ENCODE measurements at regions not wholly inside any gene's neighbourhood (a gene's known extent, or its start where the extent isn't known, plus 50 kb on each side); places are given as distances from the start of the nearest gene placed in this dataset.

DNA sequence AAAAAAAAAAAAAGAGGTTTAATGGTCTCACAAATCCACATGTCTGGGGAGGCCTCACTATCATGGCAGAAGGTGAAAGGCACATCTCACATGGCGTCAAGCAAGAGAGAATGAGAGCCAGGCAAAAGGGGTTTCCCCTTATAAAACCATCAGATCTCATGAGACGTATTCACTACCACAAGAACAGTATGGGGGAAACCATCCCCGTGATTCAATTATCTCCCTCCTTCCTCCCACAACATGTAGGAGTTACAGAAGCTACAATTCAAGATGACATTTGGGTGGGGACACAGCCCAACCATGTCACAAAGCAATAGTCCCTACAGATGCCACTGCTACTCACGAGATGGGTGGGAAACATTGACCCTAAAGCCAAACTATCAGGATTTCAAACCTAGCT, 392.7 kb upstream of the ID2 start:
- ChIA-PET POLR2A (ENCODE audit: low non-redundant PET) (no interaction called here), CTCF (no interaction called here)
- Histone ChIP-seq H3K27me3 (replicated peaks; ENCODE audit: insufficient read depth, low read depth, low read length, poor library complexity) (no peaks in the 10 kb centered on the region), H3K4me3 (ENCODE audit: low read depth, low read length, poor library complexity, severe bottlenecking) (no peak overlapping the region), H3K27ac (ENCODE audit: low read depth, low read length, poor library complexity, severe bottlenecking) (no peak overlapping the region), H3K9me3 (ENCODE audit: low read depth, low read length, poor library complexity, severe bottlenecking) (no peaks in the 10 kb centered on the region), H3K4me1 (ENCODE audit: insufficient read depth, low read length, poor library complexity, severe bottlenecking) (no peaks in the 10 kb centered on the region), H3K36me3 (ENCODE audit: insufficient read depth, low read length, poor library complexity, severe bottlenecking) (no peaks in the 10 kb centered on the region)
- no peak for TF ChIP-seq EZH2 (IDR thresholded peaks at IDR 0.05; ENCODE audit: borderline replicate concordance, low read depth, low read length, poor library complexity, severe bottlenecking)
- TF ChIP-seq, protein P1, sequence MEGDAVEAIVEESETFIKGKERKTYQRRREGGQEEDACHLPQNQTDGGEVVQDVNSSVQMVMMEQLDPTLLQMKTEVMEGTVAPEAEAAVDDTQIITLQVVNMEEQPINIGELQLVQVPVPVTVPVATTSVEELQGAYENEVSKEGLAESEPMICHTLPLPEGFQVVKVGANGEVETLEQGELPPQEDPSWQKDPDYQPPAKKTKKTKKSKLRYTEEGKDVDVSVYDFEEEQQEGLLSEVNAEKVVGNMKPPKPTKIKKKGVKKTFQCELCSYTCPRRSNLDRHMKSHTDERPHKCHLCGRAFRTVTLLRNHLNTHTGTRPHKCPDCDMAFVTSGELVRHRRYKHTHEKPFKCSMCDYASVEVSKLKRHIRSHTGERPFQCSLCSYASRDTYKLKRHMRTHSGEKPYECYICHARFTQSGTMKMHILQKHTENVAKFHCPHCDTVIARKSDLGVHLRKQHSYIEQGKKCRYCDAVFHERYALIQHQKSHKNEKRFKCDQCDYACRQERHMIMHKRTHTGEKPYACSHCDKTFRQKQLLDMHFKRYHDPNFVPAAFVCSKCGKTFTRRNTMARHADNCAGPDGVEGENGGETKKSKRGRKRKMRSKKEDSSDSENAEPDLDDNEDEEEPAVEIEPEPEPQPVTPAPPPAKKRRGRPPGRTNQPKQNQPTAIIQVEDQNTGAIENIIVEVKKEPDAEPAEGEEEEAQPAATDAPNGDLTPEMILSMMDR (conservative IDR thresholded peaks at IDR 0.05; ENCODE audit: low read depth, low read length): no peak
- intact Hi-C loops (cut with micrococcal nuclease; ENCODE audit: unreplicated experiment): no loop called here
- no peak for DNase-seq (ENCODE audit: low spot score)
- BruUV-seq (replicated peaks): no TSS peak

GRCh38 chr2:8290771-8291352, 391.0 kb upstream of the ID2 start:
- no peak for DNase-seq (ENCODE audit: low spot score)
- ChIA-PET CTCF (no interaction called here), POLR2A (ENCODE audit: low non-redundant PET) (no interaction called here)
- H3K9me3 ChIP-seq (ENCODE audit: low read depth, low read length, poor library complexity, severe bottlenecking): no peaks in the 10 kb centered on the region
- TF ChIP-seq, protein P1 (conservative IDR thresholded peaks at IDR 0.05; ENCODE audit: low read depth, low read length): no peak
- TF ChIP-seq EZH2 (IDR thresholded peaks at IDR 0.05; ENCODE audit: borderline replicate concordance, low read depth, low read length, poor library complexity, severe bottlenecking): no peak
- no peaks in the 10 kb centered on the region for H3K27me3 ChIP-seq (replicated peaks; ENCODE audit: insufficient read depth, low read depth, low read length, poor library complexity)
- no peak overlapping the region for H3K27ac ChIP-seq (ENCODE audit: low read depth, low read length, poor library complexity, severe bottlenecking)
- no peaks in the 10 kb centered on the region for H3K4me1 ChIP-seq (ENCODE audit: insufficient read depth, low read length, poor library complexity, severe bottlenecking)
- no TSS peak for BruUV-seq (replicated peaks)
- no peak overlapping the region for H3K4me3 ChIP-seq (ENCODE audit: low read depth, low read length, poor library complexity, severe bottlenecking)
- intact Hi-C loops (cut with micrococcal nuclease; ENCODE audit: unreplicated experiment): no loop called here
- no peaks in the 10 kb centered on the region for H3K36me3 ChIP-seq (ENCODE audit: insufficient read depth, low read length, poor library complexity, severe bottlenecking)

GRCh38 chr2:8296306-8296705, 385.6 kb upstream of the ID2 start:
- BruUV-seq (replicated peaks): no TSS peak
- H3K27me3 ChIP-seq (replicated peaks; ENCODE audit: insufficient read depth, low read depth, low read length, poor library complexity): no peaks in the 10 kb centered on the region
- H3K9me3 ChIP-seq (ENCODE audit: low read depth, low read length, poor library complexity, severe bottlenecking): no peaks in the 10 kb centered on the region
- ChIA-PET POLR2A (ENCODE audit: low non-redundant PET) (no interaction called here), CTCF (no interaction called here)
- no peaks in the 10 kb centered on the region for H3K36me3 ChIP-seq (ENCODE audit: insufficient read depth, low read length, poor library complexity, severe bottlenecking)
- H3K4me1 ChIP-seq (ENCODE audit: insufficient read depth, low read length, poor library complexity, severe bottlenecking): no peaks in the 10 kb centered on the region
- TF ChIP-seq EZH2 (IDR thresholded peaks at IDR 0.05; ENCODE audit: borderline replicate concordance, low read depth, low read length, poor library complexity, severe bottlenecking): no peak
- TF ChIP-seq, protein P1 (conservative IDR thresholded peaks at IDR 0.05; ENCODE audit: low read depth, low read length): no peak
- intact Hi-C loops (cut with micrococcal nuclease; ENCODE audit: unreplicated experiment): loop anchor here (2.0 kb wide), 1 partner anchor 44 kb away; no protein-coding TSS in a partner anchor
- no peak overlapping the region for H3K4me3 ChIP-seq (ENCODE audit: low read depth, low read length, poor library complexity, severe bottlenecking)
- no peak overlapping the region for H3K27ac ChIP-seq (ENCODE audit: low read depth, low read length, poor library complexity, severe bottlenecking)
- DNase-seq (ENCODE audit: low spot score): no peak
